Left ventricle myocardium superior (tissue), 1 donor: ENCODE measurements at regions not wholly inside any gene's neighbourhood (a gene's known extent, or its start where the extent isn't known, plus 50 kb on each side); places are given as distances from the start of the nearest gene placed in this dataset.
A peak's percentile ranks its signal among the peaks of the same experiment; 100 is the strongest.
"Not testable (repeated sequence)": the region's sequence is repeated elsewhere in the genome, so short reads cannot be mapped to it uniquely, and the experiment has no call there.

Experiments
- ATAC-seq: fragments of 200-7000 bp; cut with Tn5 transposase; one replicate; pipeline ENCODE4 v1.9.1; 2020; ENCODE audit warnings: mild to moderate bottlenecking, moderate library complexity
- DNase-seq: peaks from one replicate; pipeline ENCODE4 v3.0.0-alpha.2; 2020
- intact Hi-C: fragments of 100-400 bp; cut with micrococcal nuclease; formaldehyde crosslinking; loops from one replicate; pipeline ENCODE4 v1.11.0; 2022
- donor health status: DM: no; HTN: yes; CAD: no; lungs with severe emphysema.

GRCh38 chr12:82300611-82301010, 57.6 kb downstream of the CCDC59 start:
- intact Hi-C loops = no loop called here
- ATAC-seq = peak; percentile 95
- no peak for DNase-seq

- no peak for DNase-seq
- no peak for ATAC-seq
- intact Hi-C loops = no loop called here
Measured at GRCh38 chr12:82299319-82300025, 58.7 kb downstream of the CCDC59 start.

- intact Hi-C loops = no loop called here
- ATAC-seq = no peak
Measured at GRCh38 chr12:82290415-82290814, 67.8 kb downstream of the CCDC59 start.

GRCh38 chr12:82281335-82281734, 76.9 kb downstream of the CCDC59 start:
- DNase-seq, intact Hi-C loops, ATAC-seq: not testable (repeated sequence)

More at GRCh38 chr12:82290415-82290814, 67.8 kb downstream of the CCDC59 start:
- DNase-seq = no peak

GRCh38 chr12:82279536-82280058, 78.6 kb downstream of the CCDC59 start:
- intact Hi-C loops = no loop called here
- DNase-seq = no peak
- no peak for ATAC-seq

- intact Hi-C loops = no loop called here
- ATAC-seq (no peak), DNase-seq (no peak)
Measured at GRCh38 chr12:82277582-82277981, 80.6 kb downstream of the CCDC59 start.

GRCh38 chr12:82242729-82243128, 115.5 kb downstream of the CCDC59 start:
- intact Hi-C loops = no loop called here
- ATAC-seq = no peak
- DNase-seq = no peak

- DNase-seq (no peak), ATAC-seq (no peak)
- intact Hi-C loops = no loop called here
Measured at GRCh38 chr12:82225871-82226270, 132.3 kb downstream of the CCDC59 start.

GRCh38 chr12:82223426-82223825, 134.8 kb downstream of the CCDC59 start:
- intact Hi-C loops = no loop called here
- DNase-seq (no peak), ATAC-seq (no peak)

- intact Hi-C loops = no loop called here
- DNase-seq (no peak), ATAC-seq (no peak)
Measured at GRCh38 chr12:82216475-82216874, 141.7 kb downstream of the CCDC59 start.

GRCh38 chr12:82213761-82214160, 144.4 kb downstream of the CCDC59 start:
- DNase-seq = no peak
- intact Hi-C loops = no loop called here
- no peak for ATAC-seq

- DNase-seq (no peak), ATAC-seq (no peak)
- intact Hi-C loops = no loop called here
Measured at GRCh38 chr12:82210882-82211281, 147.3 kb downstream of the CCDC59 start.

GRCh38 chr12:82209533-82209932, 148.7 kb downstream of the CCDC59 start:
- no peak for DNase-seq
- intact Hi-C loops = no loop called here
- ATAC-seq = no peak

GRCh38 chr12:82207556-82207955, 150.6 kb downstream of the CCDC59 start:
- intact Hi-C loops = no loop called here
- DNase-seq (no peak), ATAC-seq (no peak)

- ATAC-seq (no peak), DNase-seq (no peak)
- intact Hi-C loops = no loop called here
Measured at GRCh38 chr12:82203086-82203485, 155.1 kb downstream of the CCDC59 start.

GRCh38 chr12:82187595-82187994, 170.6 kb downstream of the CCDC59 start:
- no peak for DNase-seq
- no peak for ATAC-seq
- intact Hi-C loops = no loop called here

- DNase-seq (no peak), ATAC-seq (no peak)
- intact Hi-C loops = no loop called here
Measured at GRCh38 chr12:82187011-82187410, 171.2 kb downstream of the CCDC59 start.

- intact Hi-C loops = no loop called here
- no peak for DNase-seq
- no peak for ATAC-seq
Measured at GRCh38 chr12:82186282-82186681, 171.9 kb downstream of the CCDC59 start.

GRCh38 chr12:82184844-82185243, 173.3 kb downstream of the CCDC59 start:
- DNase-seq (no peak), ATAC-seq (no peak)
- intact Hi-C loops = no loop called here

- intact Hi-C loops = no loop called here
- ATAC-seq (no peak), DNase-seq (no peak)
Measured at GRCh38 chr12:82182601-82183190, 175.5 kb downstream of the CCDC59 start.
